Keratinocyte (primary cell): ENCODE measurements at regions not wholly inside any gene's neighbourhood (a gene's known extent, or its start where the extent isn't known, plus 50 kb on each side); places are given as distances from the start of the nearest gene placed in this dataset.

Source experiments
- DNase-seq: peaks from one replicate; pipeline ENCODE4 v3.0.0-alpha.2; 2011; ENCODE audit warnings: low read depth, missing footprints, low spot score
- FAIRE-seq: peaks from 2 replicates; lab custom pipeline; 2011; peaks lifted over from hg19 to GRCh38; lab: Jason Lieb, UNC
- H2AFZ ChIP-seq: 2 replicates; pipeline ENCODE4 v1.6.0; 2012; ENCODE audit warnings: low read length, control low read depth, inconsistent platforms; ENCODE audit not compliant: control insufficient read depth
- H3K27ac ChIP-seq: 2 replicates; pipeline ENCODE4 v1.5.1; 2011; ENCODE audit warnings: low read length; ENCODE audit not compliant: control insufficient read depth, insufficient read depth
- H3K27me3 ChIP-seq: 3 replicates; pipeline ENCODE4 v1.6.0; 2011; ENCODE audit warnings: low read length; ENCODE audit not compliant: control insufficient read depth, insufficient read depth; ENCODE audit errors: extremely low read depth
- H3K36me3 ChIP-seq, 2 experiments: 2 replicates in 1 of 2; 3 replicates in 1 of 2; pipeline ENCODE4 v1.5.1; 2011; ENCODE audit warnings: low read length in 2 of 2, mild to moderate bottlenecking in 1 of 2; ENCODE audit not compliant: control insufficient read depth in 2 of 2, insufficient read depth in 2 of 2; ENCODE audit errors: extremely low read depth in 1 of 2
- H3K4me1 ChIP-seq: 3 replicates; pipeline ENCODE4 v1.5.1; 2011; ENCODE audit warnings: low read length; ENCODE audit not compliant: control insufficient read depth, insufficient read depth; ENCODE audit errors: extremely low read depth
- H3K4me2 ChIP-seq: 3 replicates; pipeline ENCODE4 v1.6.0; 2011; ENCODE audit warnings: low read depth, low read length; ENCODE audit not compliant: control insufficient read depth, insufficient read depth; ENCODE audit errors: extremely low read depth
- H3K4me3 ChIP-seq, 3 experiments: fragments of 200-600 bp in 1 of 3; sonication (generic) in 1 of 3; 2 replicates in 2 of 3; 3 replicates in 1 of 3; pipeline ENCODE4 v1.5.1; 2011 to 2016; ENCODE audit warnings: low read length in 3 of 3, mild to moderate bottlenecking in 3 of 3, control low read depth in 2 of 3, inconsistent platforms in 1 of 3, low read depth in 1 of 3, mixed read lengths in 1 of 3, mixed run types in 1 of 3, moderate library complexity in 1 of 3; ENCODE audit not compliant: control insufficient read depth in 2 of 3, insufficient read depth in 2 of 3; ENCODE audit errors: extremely low read depth in 1 of 3
- H3K79me2 ChIP-seq: 2 replicates; pipeline ENCODE4 v1.6.0; 2012; ENCODE audit warnings: low read length; ENCODE audit not compliant: control insufficient read depth, insufficient read depth
- H3K9ac ChIP-seq: 3 replicates; pipeline ENCODE4 v1.6.0; 2011; ENCODE audit warnings: low read length; ENCODE audit not compliant: control insufficient read depth, insufficient read depth; ENCODE audit errors: extremely low read depth
- H3K9me1 ChIP-seq: 3 replicates; pipeline ENCODE4 v1.6.0; 2011; ENCODE audit warnings: low read length; ENCODE audit not compliant: control insufficient read depth, insufficient read depth; ENCODE audit errors: extremely low read depth
- H3K9me3 ChIP-seq: 2 replicates; pipeline ENCODE4 v1.5.1; 2012; ENCODE audit warnings: low read depth, low read length; ENCODE audit not compliant: control insufficient read depth
- H4K20me1 ChIP-seq: 3 replicates; pipeline ENCODE4 v1.6.0; 2011; ENCODE audit warnings: low read length; ENCODE audit not compliant: control insufficient read depth, insufficient read depth; ENCODE audit errors: extremely low read depth
- EZH2 ChIP-seq: IDR thresholded peaks from one replicate; pipeline ENCODE4 v1.6.1; 2012; ENCODE audit warnings: inconsistent platforms, mild to moderate bottlenecking, low read length, moderate library complexity
- dilution Hi-C: fragments of 300-500 bp; cut with MboI; formaldehyde crosslinking; loops from one replicate; pipeline ENCODE4 v1.7.0; 2020; ENCODE audit warnings: low sequenced_read_pairs; ENCODE audit not compliant: extremely low pct_ligation_motif_present
- TF ChIP-seq, protein P1 (sequence below), 3 experiments: IDR thresholded peaks in 1 of 3; conservative IDR thresholded peaks in 1 of 3; optimal IDR thresholded peaks in 1 of 3; 2 replicates in 2 of 3; 3 replicates in 1 of 3; pipeline versions ENCODE3 to v1.5.1; 2011; ENCODE audit warnings: low read length in 3 of 3, mild to moderate bottlenecking in 3 of 3, moderate library complexity in 2 of 3, control low read depth in 1 of 3, inconsistent platforms in 1 of 3; ENCODE audit not compliant: insufficient read depth in 2 of 3; ENCODE audit errors: extremely low read depth in 1 of 3

DNA sequence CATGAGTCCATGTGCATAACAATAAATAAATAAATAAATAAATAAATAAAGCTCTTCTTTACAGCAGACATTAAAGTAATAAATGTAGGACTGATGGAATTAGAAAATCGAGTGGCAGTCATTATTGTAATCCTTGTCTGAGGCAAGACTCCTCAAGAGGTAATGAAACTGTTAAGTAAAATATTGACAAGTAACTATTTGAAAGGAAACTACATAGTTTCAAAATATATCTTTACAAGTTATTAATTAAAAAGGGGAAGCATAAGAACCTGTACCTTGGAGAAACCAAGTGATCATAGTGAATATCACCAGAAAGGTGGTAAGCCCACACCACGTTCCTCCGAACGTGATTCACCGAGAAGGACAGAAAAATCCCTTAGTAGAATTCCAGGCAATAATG lies 285.6 kb upstream of the SORCS1 start:
- Histone ChIP-seq H3K36me3 (no peaks in the 10 kb centered on the region), H3K4me1 (no peaks in the 10 kb centered on the region), H3K9me3 (no peaks in the 10 kb centered on the region), H3K9me1 (no peaks in the 10 kb centered on the region), H3K4me3 (no peak overlapping the region), H4K20me1 (no peaks in the 10 kb centered on the region), H3K4me2 (no peak overlapping the region), H3K27ac (no peak overlapping the region), H3K9ac (no peak overlapping the region), H3K27me3 (no peaks in the 10 kb centered on the region), H3K79me2 (no peaks in the 10 kb centered on the region), H2AFZ (no peak overlapping the region)
- TF ChIP-seq, protein P1, sequence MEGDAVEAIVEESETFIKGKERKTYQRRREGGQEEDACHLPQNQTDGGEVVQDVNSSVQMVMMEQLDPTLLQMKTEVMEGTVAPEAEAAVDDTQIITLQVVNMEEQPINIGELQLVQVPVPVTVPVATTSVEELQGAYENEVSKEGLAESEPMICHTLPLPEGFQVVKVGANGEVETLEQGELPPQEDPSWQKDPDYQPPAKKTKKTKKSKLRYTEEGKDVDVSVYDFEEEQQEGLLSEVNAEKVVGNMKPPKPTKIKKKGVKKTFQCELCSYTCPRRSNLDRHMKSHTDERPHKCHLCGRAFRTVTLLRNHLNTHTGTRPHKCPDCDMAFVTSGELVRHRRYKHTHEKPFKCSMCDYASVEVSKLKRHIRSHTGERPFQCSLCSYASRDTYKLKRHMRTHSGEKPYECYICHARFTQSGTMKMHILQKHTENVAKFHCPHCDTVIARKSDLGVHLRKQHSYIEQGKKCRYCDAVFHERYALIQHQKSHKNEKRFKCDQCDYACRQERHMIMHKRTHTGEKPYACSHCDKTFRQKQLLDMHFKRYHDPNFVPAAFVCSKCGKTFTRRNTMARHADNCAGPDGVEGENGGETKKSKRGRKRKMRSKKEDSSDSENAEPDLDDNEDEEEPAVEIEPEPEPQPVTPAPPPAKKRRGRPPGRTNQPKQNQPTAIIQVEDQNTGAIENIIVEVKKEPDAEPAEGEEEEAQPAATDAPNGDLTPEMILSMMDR (optimal IDR thresholded peaks at IDR 0.05 in 1 of 3, IDR thresholded peaks at IDR 0.05 in 1 of 3, conservative IDR thresholded peaks at IDR 0.05 in 1 of 3; ENCODE audit: extremely low read depth in 1 of 3, insufficient read depth in 2 of 3, low read length in 3 of 3): no peak
- no peak for TF ChIP-seq EZH2
- DNase-seq (no peak), FAIRE-seq (no peak)
- dilution Hi-C loops: no loop called here

DNA sequence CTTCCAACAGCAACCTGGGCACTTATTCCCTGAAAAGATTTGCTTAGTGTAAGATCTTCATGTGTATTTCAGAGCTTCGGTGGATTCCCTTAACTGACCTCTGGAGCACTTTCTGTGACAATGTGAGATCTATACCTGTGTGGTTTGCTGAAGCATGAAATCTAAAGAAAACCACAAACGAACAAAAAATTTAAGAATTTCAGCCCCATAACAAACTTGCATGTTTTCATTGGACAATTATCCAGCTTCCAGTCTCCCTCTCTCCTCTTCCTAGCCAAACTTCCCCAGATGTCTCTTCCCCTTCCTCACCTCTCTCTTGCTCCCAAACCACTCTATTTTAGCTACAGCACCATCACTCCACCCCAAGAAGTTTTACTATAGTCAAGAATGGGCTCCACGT lies 279.9 kb upstream of the SORCS1 start:
- Histone ChIP-seq H3K9ac (no peak overlapping the region), H3K27me3 (no peaks in the 10 kb centered on the region), H3K4me2 (no peak overlapping the region), H3K27ac (no peak overlapping the region), H3K9me1 (no peaks in the 10 kb centered on the region), H3K9me3 (no peaks in the 10 kb centered on the region), H3K36me3 (no peaks in the 10 kb centered on the region), H4K20me1 (no peaks in the 10 kb centered on the region), H3K79me2 (no peaks in the 10 kb centered on the region), H2AFZ (no peak overlapping the region), H3K4me3 (no peak overlapping the region), H3K4me1 (no peaks in the 10 kb centered on the region)
- dilution Hi-C loops: no loop called here
- DNase-seq: no peak
- no peak for TF ChIP-seq EZH2
- TF ChIP-seq, protein P1 (optimal IDR thresholded peaks at IDR 0.05 in 1 of 3, IDR thresholded peaks at IDR 0.05 in 1 of 3, conservative IDR thresholded peaks at IDR 0.05 in 1 of 3; ENCODE audit: extremely low read depth in 1 of 3, insufficient read depth in 2 of 3, low read length in 3 of 3): no peak
- no peak for FAIRE-seq
